Esophagus squamous epithelium (tissue), 4 donors: ENCODE measurements at regions not wholly inside any gene's neighbourhood (a gene's known extent, or its start where the extent isn't known, plus 50 kb on each side); places are given as distances from the start of the nearest gene placed in this dataset.

ENCODE experiments used
- POLR2A ChIP-seq, 4 donors: fragments of 450-650 bp; IDR thresholded peaks; one replicate each; pipeline ENCODE4 v1.6.1; 2017; ENCODE audit warnings: antibody characterized with exemption in 4 of 4, mild to moderate bottlenecking in 4 of 4, moderate library complexity in 3 of 4
- TF ChIP-seq, protein P1 (sequence below), 6 experiments: fragments of 450-650 bp in 4 of 6; fragments of 200-600 bp in 2 of 6; sonication (generic) in 2 of 6; IDR thresholded peaks; one replicate each; pipeline ENCODE4 v1.5.1; 2016 to 2019; ENCODE audit warnings: antibody characterized with exemption in 6 of 6, mild to moderate bottlenecking in 4 of 6, moderate library complexity in 4 of 6

DNA sequence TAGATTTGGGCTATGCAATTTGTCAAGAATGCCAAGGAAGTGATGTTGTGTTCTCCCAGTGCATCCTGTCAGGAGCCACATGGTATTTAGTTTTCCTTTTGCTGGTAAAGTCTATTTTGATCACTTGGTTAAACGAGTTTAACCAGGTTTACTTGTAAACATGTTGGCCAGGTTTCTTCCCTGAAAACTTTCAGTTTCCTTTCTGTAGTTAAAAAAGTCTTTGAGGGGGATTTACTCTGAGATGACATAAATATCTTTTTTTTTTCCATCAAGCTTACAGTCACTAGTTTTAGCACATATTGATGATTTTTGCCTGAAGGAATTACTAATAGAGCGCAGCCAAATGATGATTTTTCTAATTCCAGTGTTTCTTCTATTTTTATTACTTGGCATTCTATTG is 320.5 kb downstream of the PHF14 start:
- TF ChIP-seq, protein P1, sequence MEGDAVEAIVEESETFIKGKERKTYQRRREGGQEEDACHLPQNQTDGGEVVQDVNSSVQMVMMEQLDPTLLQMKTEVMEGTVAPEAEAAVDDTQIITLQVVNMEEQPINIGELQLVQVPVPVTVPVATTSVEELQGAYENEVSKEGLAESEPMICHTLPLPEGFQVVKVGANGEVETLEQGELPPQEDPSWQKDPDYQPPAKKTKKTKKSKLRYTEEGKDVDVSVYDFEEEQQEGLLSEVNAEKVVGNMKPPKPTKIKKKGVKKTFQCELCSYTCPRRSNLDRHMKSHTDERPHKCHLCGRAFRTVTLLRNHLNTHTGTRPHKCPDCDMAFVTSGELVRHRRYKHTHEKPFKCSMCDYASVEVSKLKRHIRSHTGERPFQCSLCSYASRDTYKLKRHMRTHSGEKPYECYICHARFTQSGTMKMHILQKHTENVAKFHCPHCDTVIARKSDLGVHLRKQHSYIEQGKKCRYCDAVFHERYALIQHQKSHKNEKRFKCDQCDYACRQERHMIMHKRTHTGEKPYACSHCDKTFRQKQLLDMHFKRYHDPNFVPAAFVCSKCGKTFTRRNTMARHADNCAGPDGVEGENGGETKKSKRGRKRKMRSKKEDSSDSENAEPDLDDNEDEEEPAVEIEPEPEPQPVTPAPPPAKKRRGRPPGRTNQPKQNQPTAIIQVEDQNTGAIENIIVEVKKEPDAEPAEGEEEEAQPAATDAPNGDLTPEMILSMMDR (IDR thresholded peaks at IDR 0.05) = no peak
- TF ChIP-seq POLR2A (IDR thresholded peaks at IDR 0.05) = no peak
